ENCODE measurements at regions not wholly inside any gene's neighbourhood (a gene's known extent, or its start where the extent isn't known, plus 50 kb on each side); places are given as distances from the start of the nearest gene placed in this dataset.

- Histone ChIP-seq H3K9ac (no peak overlapping the region), H3K4me1 (ENCODE audit: low read depth, poor library complexity, severe bottlenecking) (no peaks in the 10 kb centered on the region), H3K4me2 (no peak overlapping the region), H3K27ac (no peak overlapping the region), H4K20me1 (ENCODE audit: insufficient read depth) (no peaks in the 10 kb centered on the region), H3K79me2 (ENCODE audit: insufficient read depth, low read depth) (no peaks in the 10 kb centered on the region), H3K27me3 (ENCODE audit: insufficient read depth, low read depth) (no peaks in the 10 kb centered on the region), H3K4me3 (IDR thresholded peaks at IDR 0.05; ENCODE audit: insufficient read depth, low read depth, low read length) (no peak overlapping the region), H2AFZ (ENCODE audit: low read depth) (no peak overlapping the region), H3K36me3 (ENCODE audit: insufficient read depth) (no peaks in the 10 kb centered on the region)
- TF ChIP-seq CTCF (conservative IDR thresholded peaks at IDR 0.05; ENCODE audit: low read depth, low read length), result no peak
These were observed 149.9 kb downstream of the CHIC2 start for GRCh38 chr4:53914313-53915016.

- H3K4me2 ChIP-seq, result no peak overlapping the region
- no peak for TF ChIP-seq CTCF (conservative IDR thresholded peaks at IDR 0.05; ENCODE audit: low read depth, low read length)
- H3K79me2 ChIP-seq (ENCODE audit: insufficient read depth, low read depth), result no peaks in the 10 kb centered on the region
- H3K9ac ChIP-seq, result no peak overlapping the region
- H2AFZ ChIP-seq (ENCODE audit: low read depth), result no peak overlapping the region
- no peak overlapping the region for H3K4me3 ChIP-seq (IDR thresholded peaks at IDR 0.05; ENCODE audit: insufficient read depth, low read depth, low read length)
- no peak overlapping the region for H3K27ac ChIP-seq
- no peaks in the 10 kb centered on the region for H3K36me3 ChIP-seq (ENCODE audit: insufficient read depth)
- no peaks in the 10 kb centered on the region for H4K20me1 ChIP-seq (ENCODE audit: insufficient read depth)
- H3K4me1 ChIP-seq (ENCODE audit: low read depth, poor library complexity, severe bottlenecking), result no peaks in the 10 kb centered on the region
- no peaks in the 10 kb centered on the region for H3K27me3 ChIP-seq (ENCODE audit: insufficient read depth, low read depth)
These were observed 150.6 kb downstream of the CHIC2 start for GRCh38 chr4:53913771-53914170.

DNA sequence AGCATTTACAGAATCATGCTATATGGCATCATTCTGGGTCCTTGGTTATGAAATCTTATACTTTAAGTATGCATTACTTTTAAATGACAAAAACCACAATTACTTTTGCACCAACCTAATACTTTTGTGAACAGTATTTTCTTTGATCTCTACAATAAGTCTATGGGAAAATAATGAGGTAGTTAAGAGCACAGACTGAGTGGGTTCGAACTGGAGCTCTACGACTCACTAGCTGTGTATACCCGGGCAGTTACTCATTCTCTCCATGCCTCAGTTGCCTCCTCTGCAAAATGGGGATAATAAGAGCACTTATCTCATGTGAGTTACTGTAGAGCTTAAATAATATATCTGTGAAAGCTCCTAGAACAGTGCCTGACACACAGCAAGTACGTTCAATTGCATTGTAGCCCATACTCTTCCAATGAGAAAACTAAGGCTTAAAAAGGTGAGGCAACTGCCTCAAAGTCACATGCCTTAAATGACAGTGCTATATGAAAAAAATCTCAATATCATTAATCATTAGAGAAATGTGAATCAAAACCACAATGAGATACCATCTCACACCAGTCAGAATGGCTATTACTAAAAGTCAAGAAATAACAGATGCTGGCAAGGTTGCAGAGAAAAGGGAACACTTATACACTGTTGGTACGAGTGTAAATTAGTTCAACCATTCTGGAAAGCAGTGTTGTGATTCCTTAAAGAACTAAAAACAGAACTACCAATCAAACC, 151.5 kb downstream of the CHIC2 start:
- no peaks in the 10 kb centered on the region for H3K79me2 ChIP-seq (ENCODE audit: insufficient read depth, low read depth)
- no peak for TF ChIP-seq CTCF (conservative IDR thresholded peaks at IDR 0.05; ENCODE audit: low read depth, low read length)
- no peak overlapping the region for H3K27ac ChIP-seq
- no peak overlapping the region for H3K9ac ChIP-seq
- H3K4me2 ChIP-seq, result no peak overlapping the region
- H4K20me1 ChIP-seq (ENCODE audit: insufficient read depth), result no peaks in the 10 kb centered on the region
- H3K27me3 ChIP-seq (ENCODE audit: insufficient read depth, low read depth), result no peaks in the 10 kb centered on the region
- no peak overlapping the region for H3K4me3 ChIP-seq (IDR thresholded peaks at IDR 0.05; ENCODE audit: insufficient read depth, low read depth, low read length)
- no peak overlapping the region for H2AFZ ChIP-seq (ENCODE audit: low read depth)
- no peaks in the 10 kb centered on the region for H3K36me3 ChIP-seq (ENCODE audit: insufficient read depth)
- H3K4me1 ChIP-seq (ENCODE audit: low read depth, poor library complexity, severe bottlenecking), result no peaks in the 10 kb centered on the region

GRCh38 chr4:53908661-53909078, 155.7 kb downstream of the CHIC2 start:
- Histone ChIP-seq H3K27ac (no peak overlapping the region), H3K27me3 (ENCODE audit: insufficient read depth, low read depth) (no peaks in the 10 kb centered on the region), H3K4me2 (no peak overlapping the region), H4K20me1 (ENCODE audit: insufficient read depth) (no peaks in the 10 kb centered on the region), H3K4me1 (ENCODE audit: low read depth, poor library complexity, severe bottlenecking) (no peaks in the 10 kb centered on the region), H3K79me2 (ENCODE audit: insufficient read depth, low read depth) (no peaks in the 10 kb centered on the region), H3K9ac (no peak overlapping the region), H3K36me3 (ENCODE audit: insufficient read depth) (no peaks in the 10 kb centered on the region), H2AFZ (ENCODE audit: low read depth) (0 out of 2 replicates have a peak overlapping the region, but pooled peaks have one; percentile 28), H3K4me3 (IDR thresholded peaks at IDR 0.05; ENCODE audit: insufficient read depth, low read depth, low read length) (no peak overlapping the region)
- TF ChIP-seq CTCF (conservative IDR thresholded peaks at IDR 0.05; ENCODE audit: low read depth, low read length), result peak; percentile 71
